ENCODE measurements at regions not wholly inside any gene's neighbourhood (a gene's known extent, or its start where the extent isn't known, plus 50 kb on each side); places are given as distances from the start of the nearest gene placed in this dataset.
A peak's percentile ranks its signal among the peaks of the same experiment; 100 is the strongest.
"Not testable (repeated sequence)": the region's sequence is repeated elsewhere in the genome, so short reads cannot be mapped to it uniquely, and the experiment has no call there.

- DNase-seq: no peak
- intact Hi-C loops (cut with DNase I): no loop called here
- Histone ChIP-seq H3K36me3 (no peaks in the 10 kb centered on the region), H3K27me3 (no peaks in the 10 kb centered on the region), H3K9ac (ENCODE audit: low read depth in 2 of 2, low read length in 2 of 2) (no peak overlapping the region), H3K27ac (no peak overlapping the region), H3K4me1 (no peaks in the 10 kb centered on the region), H3K9me3 (no peaks in the 10 kb centered on the region), H3K4me3 (no peak overlapping the region)
- TF ChIP-seq CTCF (IDR thresholded peaks at IDR 0.05): no peak
Measured at GRCh38 chr5:23877847-23878246, 370.4 kb downstream of the PRDM9 start.

GRCh38 chr5:23884405-23885031 is 377.1 kb downstream of the PRDM9 start:
- Histone ChIP-seq H3K27me3 (no peaks in the 10 kb centered on the region), H3K4me3 (no peak overlapping the region), H3K9me3 (no peaks in the 10 kb centered on the region), H3K4me1 (no peaks in the 10 kb centered on the region), H3K9ac (ENCODE audit: low read depth in 2 of 2, low read length in 2 of 2) (no peak overlapping the region), H3K27ac (no peak overlapping the region), H3K36me3 (no peaks in the 10 kb centered on the region)
- TF ChIP-seq CTCF (IDR thresholded peaks at IDR 0.05): no peak
- intact Hi-C loops (cut with DNase I): no loop called here
- no peak for DNase-seq

GRCh38 chr5:23893561-23893960 is 386.2 kb downstream of the PRDM9 start:
- Histone ChIP-seq H3K4me1 (no peaks in the 10 kb centered on the region), H3K27me3 (no peaks in the 10 kb centered on the region), H3K4me3 (no peak overlapping the region), H3K9me3 (no peaks in the 10 kb centered on the region), H3K36me3 (no peaks in the 10 kb centered on the region), H3K9ac (ENCODE audit: low read depth in 2 of 2, low read length in 2 of 2) (no peak overlapping the region), H3K27ac (no peak overlapping the region)
- TF ChIP-seq CTCF (IDR thresholded peaks at IDR 0.05): no peak
- DNase-seq: no peak
- intact Hi-C loops (cut with DNase I): no loop called here

GRCh38 chr5:23895614-23896013 is 388.2 kb downstream of the PRDM9 start:
- no peaks in the 10 kb centered on the region for H3K27me3 ChIP-seq
- intact Hi-C loops (cut with DNase I): no loop called here
- no peak for TF ChIP-seq CTCF (IDR thresholded peaks at IDR 0.05)

GRCh38 chr5:23930985-23931384 is 423.6 kb downstream of the PRDM9 start:
- no peaks in the 10 kb centered on the region for H3K36me3 ChIP-seq
- no peaks in the 10 kb centered on the region for H3K27me3 ChIP-seq
- no peak overlapping the region for H3K9ac ChIP-seq (ENCODE audit: low read depth in 2 of 2, low read length in 2 of 2)
- intact Hi-C loops (cut with DNase I): no loop called here
- H3K9me3 ChIP-seq: no peaks in the 10 kb centered on the region
- DNase-seq: no peak
- H3K27ac ChIP-seq: no peak overlapping the region
- no peaks in the 10 kb centered on the region for H3K4me1 ChIP-seq
- no peak for TF ChIP-seq CTCF (IDR thresholded peaks at IDR 0.05)
- no peak overlapping the region for H3K4me3 ChIP-seq

More at GRCh38 chr5:23895614-23896013, 388.2 kb downstream of the PRDM9 start:
- Histone ChIP-seq H3K27ac (no peak overlapping the region), H3K4me3 (no peak overlapping the region), H3K9me3 (no peaks in the 10 kb centered on the region), H3K4me1 (no peaks in the 10 kb centered on the region), H3K9ac (ENCODE audit: low read depth in 2 of 2, low read length in 2 of 2) (no peak overlapping the region), H3K36me3 (no peaks in the 10 kb centered on the region)
- DNase-seq: no peak

- peak overlapping the region; percentile 11 for H3K4me3 ChIP-seq
- H3K27me3 ChIP-seq; intact Hi-C loops (cut with DNase I); H3K4me1 ChIP-seq; DNase-seq; H3K9me3 ChIP-seq; H3K36me3 ChIP-seq; H3K9ac ChIP-seq (ENCODE audit: low read depth in 2 of 2, low read length in 2 of 2); H3K27ac ChIP-seq: not testable (repeated sequence)
Measured at GRCh38 chr5:23951261-23951928, 444.0 kb downstream of the PRDM9 start.
